K562 (cell line): ENCODE measurements at regions not wholly inside any gene's neighbourhood (a gene's known extent, or its start where the extent isn't known, plus 50 kb on each side); places are given as distances from the start of the nearest gene placed in this dataset.

Experiments
- ATAC-seq: fragments of 200-7000 bp; cut with Tn5 transposase; 3 replicates; pipeline ENCODE4 v1.9.1; 2020; ENCODE audit warnings: moderate library complexity
- BruUV-seq: library from RNA; stranded (reverse); fragments of 400-500 nt; replicated peaks from 2 replicates; lab custom pipeline; 2021; lab: Mats Ljungman, UMichigan
- CTCF ChIA-PET: fragments of 300-600 bp; formaldehyde crosslinking; extraction: SDS; loops from one replicate; lab custom pipeline; 2021; ENCODE audit warnings: low intra/inter-chr PET ratio; lab: Yijun Ruan, JAX
- POLR2A ChIA-PET: fragments of 300-600, 350-650 bp; sonication (Branson Sonifier 250); formaldehyde crosslinking; extraction: SDS; loops from one replicate; lab custom pipeline; 2021; ENCODE audit warnings: antibody characterized with exemption, inconsistent platforms; lab: Yijun Ruan, JAX
- DNase-seq, 4 experiments: peaks; one replicate each; pipeline versions ENCODE4 v3.0.0 to v3.0.0-alpha.2; 2011 to 2018; ENCODE audit warnings: low spot score in 3 of 4, mixed read lengths in 3 of 4; ENCODE audit errors: extremely low read depth in 1 of 4
- FAIRE-seq: peaks from 2 replicates; lab custom pipeline; 2011; peaks lifted over from hg19 to GRCh38; lab: Jason Lieb, UNC
- H2AFZ ChIP-seq: 2 replicates; pipeline ENCODE4 v1.6.0; 2011; ENCODE audit warnings: low read depth, low read length, control low read depth, inconsistent platforms
- H3K27ac ChIP-seq: fragments of 200-600 bp; 3 replicates; pipeline ENCODE4 v1.8.0; 2011; ENCODE audit warnings: low read depth, mild to moderate bottlenecking, control low read depth, inconsistent platforms, low read length, moderate library complexity, mixed read lengths; ENCODE audit errors: extremely low read depth
- H3K27me3 ChIP-seq, 2 experiments: fragments of 300-600 bp in 1 of 2; 2 replicates in 1 of 2; 3 replicates in 1 of 2; pipeline versions ENCODE4 v1.6.0 to v1.8.0; 2011; ENCODE audit warnings: inconsistent platforms in 2 of 2, low read length in 2 of 2, mild to moderate bottlenecking in 1 of 2, mixed read lengths in 1 of 2, moderate library complexity in 1 of 2; ENCODE audit not compliant: control insufficient read depth in 2 of 2, insufficient read depth in 2 of 2
- H3K36me3 ChIP-seq: fragments of 300-600 bp; 3 replicates; pipeline ENCODE4 v1.8.0; 2011; ENCODE audit warnings: mild to moderate bottlenecking, low read length, inconsistent platforms; ENCODE audit not compliant: control insufficient read depth, insufficient read depth
- H3K4me1 ChIP-seq, 2 experiments: fragments of 200-600 bp in 1 of 2; replicated peaks in 1 of 2; 2 replicates in 1 of 2; 3 replicates in 1 of 2; pipeline versions ENCODE4 v1.5.1 to v1.8.0; 2011; ENCODE audit warnings: inconsistent platforms in 2 of 2, low read length in 2 of 2, mild to moderate bottlenecking in 1 of 2, mixed read lengths in 1 of 2, moderate library complexity in 1 of 2; ENCODE audit not compliant: control insufficient read depth in 2 of 2, insufficient read depth in 2 of 2
- H3K4me2 ChIP-seq: 2 replicates; pipeline ENCODE4 v1.6.1; 2011; ENCODE audit warnings: low read length, control low read depth, inconsistent platforms, mixed read lengths; ENCODE audit not compliant: insufficient read depth
- H3K4me3 ChIP-seq: fragments of 200-600 bp; sonication (generic), shearing (Covaris generic); 2 replicates; pipeline ENCODE4 v1.5.1; 2016; ENCODE audit warnings: control low read depth, inconsistent platforms
- H3K79me2 ChIP-seq: fragments of 200-600 bp; 3 replicates; pipeline ENCODE4 v1.8.0; 2011; ENCODE audit warnings: low read length, inconsistent platforms; ENCODE audit not compliant: control insufficient read depth, insufficient read depth
- H3K9ac ChIP-seq, 2 experiments: 2 replicates each; pipeline versions ENCODE4 v1.6.0 to v1.6.1; 2011; ENCODE audit warnings: low read depth in 2 of 2, low read length in 2 of 2, control low read depth in 1 of 2, inconsistent platforms in 1 of 2, mild to moderate bottlenecking in 1 of 2, mixed read lengths in 1 of 2; ENCODE audit not compliant: insufficient read depth in 1 of 2
- H3K9me1 ChIP-seq: one replicate; pipeline ENCODE4 v1.6.0; 2011; ENCODE audit warnings: inconsistent platforms, mild to moderate bottlenecking, low read length, moderate library complexity; ENCODE audit not compliant: control insufficient read depth, insufficient read depth
- H3K9me3 ChIP-seq: replicated peaks from 2 replicates; pipeline ENCODE4 v1.5.1; 2011; ENCODE audit warnings: low read depth, low read length, inconsistent platforms; ENCODE audit not compliant: control insufficient read depth, insufficient read depth
- H4K20me1 ChIP-seq: replicated peaks from 2 replicates; pipeline ENCODE4 v1.6.1; 2011; ENCODE audit warnings: low read length, inconsistent platforms, mixed read lengths; ENCODE audit not compliant: control insufficient read depth, insufficient read depth
- BMI1 ChIP-seq: fragments of 150-350 bp; IDR thresholded peaks from 2 replicates; pipeline ENCODE4 v1.6.1; 2014; ENCODE audit warnings: low read length
- CHAMP1 ChIP-seq: fragments of 450-650 bp; IDR thresholded peaks from 2 replicates; pipeline ENCODE4 v1.6.1; 2016; ENCODE audit warnings: mild to moderate bottlenecking
- GABPA ChIP-seq: fragments of 200-800 bp; sonication (Bioruptor generic); conservative IDR thresholded peaks from 2 replicates; pipeline ENCODE4 v1.6.1; 2016; ENCODE audit warnings: low read depth, missing genetic modification characterization, missing compliant biosample characterization
- ZBTB8A ChIP-seq: fragments of 450-650 bp; IDR thresholded peaks from 2 replicates; pipeline ENCODE4 v1.6.1; 2018; ENCODE audit warnings: mild to moderate bottlenecking, moderate library complexity; ENCODE audit not compliant: partially characterized antibody
- ZNF184 ChIP-seq: sonication (generic); formaldehyde crosslinking; IDR thresholded peaks from 2 replicates; pipeline ENCODE4 v1.5.0; 2020; ENCODE audit warnings: missing genetic modification reagents
- ZNF277 ChIP-seq: fragments of 250-450 bp; sonication (Bioruptor Pico); IDR thresholded peaks from 2 replicates; pipeline ENCODE4 v1.8.0; 2022; ENCODE audit warnings: inconsistent platforms, mild to moderate bottlenecking, moderate library complexity, borderline replicate concordance
- ZNF561 ChIP-seq: fragments of 450-650 bp; formaldehyde crosslinking; conservative IDR thresholded peaks from 2 replicates; pipeline ENCODE4 v1.4.0; 2020; ENCODE audit warnings: mild to moderate bottlenecking, moderate library complexity
- ZZZ3 ChIP-seq: fragments of 450-650 bp; IDR thresholded peaks from 2 replicates; pipeline ENCODE4 v1.6.1; 2016; ENCODE audit warnings: antibody characterized with exemption, mild to moderate bottlenecking, moderate library complexity
- WGBS: fragments of 100-300 bp; shearing (Covaris generic); methylation state at CpG from one replicate; pipeline ENCODE4 v1.1.6; 2016; ENCODE audit warnings: low coverage, mixed read lengths; ENCODE audit not compliant: insufficient coverage; ENCODE audit errors: missing lambda C conversion rate; 5-methylcytosine and 5-hydroxymethylcytosine counted together
- in situ Hi-C: fragments of 300-500 bp; cut with MboI; formaldehyde crosslinking; loops from 4 replicates; pipeline ENCODE4 v1.15.0; 2018; ENCODE audit warnings: inconsistent platforms, mixed read lengths
- intact Hi-C: fragments of 100-400 bp; cut with micrococcal nuclease; formaldehyde crosslinking; loops from 2 replicates; pipeline ENCODE4 v1.14.2; 2022

GRCh38 chr4:104905546-104905945, 241.1 kb upstream of the TET2 start:
- no peaks in the 10 kb centered on the region for H3K9me1 ChIP-seq
- H3K9ac ChIP-seq: no peak overlapping the region
- H3K27ac ChIP-seq: no peak overlapping the region
- no peak for FAIRE-seq
- TF ChIP-seq ZNF561: no peak
- no peak for TF ChIP-seq ZNF277 (CRISPR knock-in tag)
- TF ChIP-seq GABPA (tag): no peak
- no peak for TF ChIP-seq CHAMP1
- no peak for TF ChIP-seq ZNF184 (CRISPR knock-in tag)
- TF ChIP-seq ZBTB8A: no peak
- no peak for TF ChIP-seq BMI1
- no peak for TF ChIP-seq ZZZ3
- no peaks in the 10 kb centered on the region for H3K9me3 ChIP-seq
- POLR2A ChIA-PET: no interaction called here
- no TSS peak for BruUV-seq
- no peak for ATAC-seq
- H2AFZ ChIP-seq: no peak overlapping the region
- CTCF ChIA-PET: no interaction called here
- intact Hi-C loops: no loop called here
- H4K20me1 ChIP-seq: no peaks in the 10 kb centered on the region
- H3K27me3 ChIP-seq: no peaks in the 10 kb centered on the region
- in situ Hi-C loops: no loop called here
- no peak for DNase-seq
- WGBS: 0% methylated on average over 1 of the region's 1 CpG
- H3K4me3 ChIP-seq: no peak overlapping the region
- H3K79me2 ChIP-seq: no peaks in the 10 kb centered on the region
- no peak overlapping the region for H3K4me2 ChIP-seq
- no peaks in the 10 kb centered on the region for H3K36me3 ChIP-seq
- no peaks in the 10 kb centered on the region for H3K4me1 ChIP-seq
